Stimulated activated CD8-positive, alpha-beta memory T cell treated with anti-CD3 and anti-CD28 coated beads, Interleukin-7, amount 100 ng/mL, for 24 hours (primary cell): ENCODE measurements at regions not wholly inside any gene's neighbourhood (a gene's known extent, or its start where the extent isn't known, plus 50 kb on each side); places are given as distances from the start of the nearest gene placed in this dataset.
"Not testable (repeated sequence)": the region's sequence is repeated elsewhere in the genome, so short reads cannot be mapped to it uniquely, and the experiment has no call there.

ENCODE experiments used
- DNase-seq: peaks from one replicate; pipeline ENCODE4 v3.0.0-alpha.2; 2020; ENCODE audit warnings: low read depth

- DNase-seq, result no peak
These were observed 479.9 kb upstream of the RBFOX1 start for GRCh38 chr16:6852643-6853225.

- DNase-seq, result no peak
These were observed 486.2 kb upstream of the RBFOX1 start for GRCh38 chr16:6846452-6846851.

- DNase-seq, result no peak
These were observed 491.3 kb upstream of the RBFOX1 start for GRCh38 chr16:6841392-6841791.

GRCh38 chr16:6837722-6838121, 494.9 kb upstream of the RBFOX1 start:
- no peak for DNase-seq

- no peak for DNase-seq
These were observed 495.9 kb upstream of the RBFOX1 start for GRCh38 chr16:6836766-6837165.

- DNase-seq, result no peak
These were observed 496.7 kb upstream of the RBFOX1 start for GRCh38 chr16:6835941-6836340.

GRCh38 chr16:6835516-6835915, 497.1 kb upstream of the RBFOX1 start:
- no peak for DNase-seq

- no peak for DNase-seq
These were observed 504.0 kb upstream of the RBFOX1 start for GRCh38 chr16:6828690-6829089.

GRCh38 chr16:6827931-6828330, 504.7 kb upstream of the RBFOX1 start:
- DNase-seq, result no peak

GRCh38 chr16:6827267-6827666, 505.4 kb upstream of the RBFOX1 start:
- DNase-seq, result no peak

GRCh38 chr16:6822041-6822440, 510.6 kb upstream of the RBFOX1 start:
- no peak for DNase-seq

- DNase-seq, result no peak
These were observed 528.2 kb upstream of the RBFOX1 start for GRCh38 chr16:6804461-6804860.

- DNase-seq, result no peak
These were observed 529.5 kb upstream of the RBFOX1 start for GRCh38 chr16:6803176-6803575.

- DNase-seq, result no peak
These were observed 535.4 kb upstream of the RBFOX1 start for GRCh38 chr16:6797223-6797622.

GRCh38 chr16:6777624-6778023, 555.0 kb upstream of the RBFOX1 start:
- DNase-seq, result no peak

GRCh38 chr16:6775712-6776111, 556.9 kb upstream of the RBFOX1 start:
- no peak for DNase-seq

- no peak for DNase-seq
These were observed 560.7 kb upstream of the RBFOX1 start for GRCh38 chr16:6771956-6772355.

GRCh38 chr16:6753553-6753952, 579.1 kb upstream of the RBFOX1 start:
- DNase-seq, result no peak

- DNase-seq, result no peak
These were observed 581.5 kb upstream of the RBFOX1 start for GRCh38 chr16:6751191-6751590.

- no peak for DNase-seq
These were observed 582.9 kb upstream of the RBFOX1 start for GRCh38 chr16:6749698-6750097.

GRCh38 chr16:6736302-6736701, 596.3 kb upstream of the RBFOX1 start:
- not testable (repeated sequence) for DNase-seq

GRCh38 chr16:6735631-6736030, 597.0 kb upstream of the RBFOX1 start:
- no peak for DNase-seq

GRCh38 chr16:6732166-6732565, 600.5 kb upstream of the RBFOX1 start:
- no peak for DNase-seq

- DNase-seq, result no peak
These were observed 604.3 kb upstream of the RBFOX1 start for GRCh38 chr16:6728381-6728780.

GRCh38 chr16:6726621-6727020, 606.0 kb upstream of the RBFOX1 start:
- DNase-seq, result no peak
